Hepatocyte (in vitro differentiated cells): ENCODE measurements at regions not wholly inside any gene's neighbourhood (a gene's known extent, or its start where the extent isn't known, plus 50 kb on each side); places are given as distances from the start of the nearest gene placed in this dataset.

Experiments used
- EZH2 ChIP-seq: fragments of 200-600 bp; sonication (generic); IDR thresholded peaks from 2 replicates; pipeline ENCODE4 v1.6.1; 2016; ENCODE audit warnings: antibody characterized with exemption, mild to moderate bottlenecking, borderline replicate concordance
- EZH2phosphoT487 ChIP-seq: fragments of 200-600 bp; sonication (generic); IDR thresholded peaks from one replicate; pipeline ENCODE4 v1.6.1; 2018; ENCODE audit warnings: antibody characterized with exemption, mild to moderate bottlenecking, low read depth, moderate library complexity; ENCODE audit not compliant: unreplicated experiment, severe bottlenecking
- TF ChIP-seq, protein P1 (sequence below): fragments of 200-600 bp; sonication (generic); IDR thresholded peaks from 2 replicates; pipeline ENCODE4 v1.5.1; 2016; ENCODE audit warnings: antibody characterized with exemption, mild to moderate bottlenecking; ENCODE audit not compliant: poor library complexity

DNA sequence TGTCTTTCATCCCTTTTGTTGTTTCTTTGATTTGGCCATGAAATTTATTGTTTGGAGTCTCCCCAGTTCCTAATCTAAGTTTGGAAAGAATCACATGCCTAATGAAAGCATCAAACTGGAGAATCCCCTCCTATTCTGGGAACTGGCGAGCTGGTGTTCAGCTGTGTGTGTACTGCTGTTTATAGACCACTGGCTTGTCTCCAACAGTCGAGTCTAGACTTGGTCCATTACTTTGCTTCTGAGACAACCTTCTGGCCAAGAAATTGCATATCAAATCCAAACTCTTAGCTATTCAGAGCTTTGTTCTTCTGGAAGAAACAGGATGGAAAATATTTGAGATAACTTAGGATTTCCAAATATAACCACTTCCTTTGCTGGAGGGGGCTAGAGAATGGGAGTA lies 111.5 kb upstream of the THSD7B start:
- TF ChIP-seq, protein P1, sequence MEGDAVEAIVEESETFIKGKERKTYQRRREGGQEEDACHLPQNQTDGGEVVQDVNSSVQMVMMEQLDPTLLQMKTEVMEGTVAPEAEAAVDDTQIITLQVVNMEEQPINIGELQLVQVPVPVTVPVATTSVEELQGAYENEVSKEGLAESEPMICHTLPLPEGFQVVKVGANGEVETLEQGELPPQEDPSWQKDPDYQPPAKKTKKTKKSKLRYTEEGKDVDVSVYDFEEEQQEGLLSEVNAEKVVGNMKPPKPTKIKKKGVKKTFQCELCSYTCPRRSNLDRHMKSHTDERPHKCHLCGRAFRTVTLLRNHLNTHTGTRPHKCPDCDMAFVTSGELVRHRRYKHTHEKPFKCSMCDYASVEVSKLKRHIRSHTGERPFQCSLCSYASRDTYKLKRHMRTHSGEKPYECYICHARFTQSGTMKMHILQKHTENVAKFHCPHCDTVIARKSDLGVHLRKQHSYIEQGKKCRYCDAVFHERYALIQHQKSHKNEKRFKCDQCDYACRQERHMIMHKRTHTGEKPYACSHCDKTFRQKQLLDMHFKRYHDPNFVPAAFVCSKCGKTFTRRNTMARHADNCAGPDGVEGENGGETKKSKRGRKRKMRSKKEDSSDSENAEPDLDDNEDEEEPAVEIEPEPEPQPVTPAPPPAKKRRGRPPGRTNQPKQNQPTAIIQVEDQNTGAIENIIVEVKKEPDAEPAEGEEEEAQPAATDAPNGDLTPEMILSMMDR = no peak
- TF ChIP-seq EZH2phosphoT487 (no peak), EZH2 (no peak)
